GM18505 (cell line): ENCODE measurements at regions not wholly inside any gene's neighbourhood (a gene's known extent, or its start where the extent isn't known, plus 50 kb on each side); places are given as distances from the start of the nearest gene placed in this dataset.
A peak's percentile ranks its signal among the peaks of the same experiment; 100 is the strongest.

Source experiments
- ATAC-seq: cut with Tn5 transposase; IDR thresholded peaks from one replicate; pipeline ENCODE4 v1.9.1; 2021; ENCODE audit not compliant: unreplicated experiment
- POLR2A ChIP-seq: IDR thresholded peaks from 4 replicates; pipeline ENCODE4 v1.6.1; 2011; ENCODE audit warnings: borderline replicate concordance; ENCODE audit not compliant: insufficient read depth, insufficient read length; ENCODE audit errors: extremely low read depth

GRCh38 chr7:41005374-41005901, 697.5 kb downstream of the INHBA start:
- TF ChIP-seq POLR2A, result no peak
- no peak for ATAC-seq

- no peak for TF ChIP-seq POLR2A
- ATAC-seq, result no peak
Observed at GRCh38 chr7:41003977-41004376, 698.9 kb downstream of the INHBA start.

- ATAC-seq, result no peak
- TF ChIP-seq POLR2A, result no peak
Observed at GRCh38 chr7:41003611-41003940, 699.3 kb downstream of the INHBA start.

GRCh38 chr7:41002741-41003610, 699.9 kb downstream of the INHBA start:
- TF ChIP-seq POLR2A, result no peak
- peak; percentile 68 for ATAC-seq

- ATAC-seq, result no peak
- TF ChIP-seq POLR2A, result no peak
Observed at GRCh38 chr7:41000042-41000441, 702.8 kb downstream of the INHBA start.

GRCh38 chr7:40996233-40996677, 706.6 kb downstream of the INHBA start:
- no peak for TF ChIP-seq POLR2A
- ATAC-seq, result no peak

GRCh38 chr7:40990841-40991240, 712.0 kb downstream of the INHBA start:
- ATAC-seq, result no peak
- TF ChIP-seq POLR2A, result no peak

GRCh38 chr7:40987571-40987970, 715.3 kb downstream of the INHBA start:
- TF ChIP-seq POLR2A, result no peak
- ATAC-seq, result no peak

- ATAC-seq, result no peak
- no peak for TF ChIP-seq POLR2A
Observed at GRCh38 chr7:40986351-40986873, 716.5 kb downstream of the INHBA start.

- no peak for TF ChIP-seq POLR2A
- no peak for ATAC-seq
Observed at GRCh38 chr7:40983111-40983510, 719.8 kb downstream of the INHBA start.

GRCh38 chr7:40979296-40979695, 723.6 kb downstream of the INHBA start:
- no peak for ATAC-seq
- no peak for TF ChIP-seq POLR2A

- TF ChIP-seq POLR2A, result no peak
- ATAC-seq, result no peak
Observed at GRCh38 chr7:40978047-40978446, 724.8 kb downstream of the INHBA start.

GRCh38 chr7:40977533-40977932, 725.4 kb downstream of the INHBA start:
- ATAC-seq, result no peak
- TF ChIP-seq POLR2A, result no peak

- TF ChIP-seq POLR2A, result no peak
- no peak for ATAC-seq
Observed at GRCh38 chr7:40972426-40972825, 730.5 kb downstream of the INHBA start.
